DMS153 treated with DMSO at 0.1 percent for 48 hours (cell line): ENCODE measurements at regions not wholly inside any gene's neighbourhood (a gene's known extent, or its start where the extent isn't known, plus 50 kb on each side); places are given as distances from the start of the nearest gene placed in this dataset.

Source experiments
- DNase-seq: peaks from one replicate; lab custom pipeline; 2025; ENCODE audit not compliant: unreplicated experiment; lab: John Stamatoyannopoulos, UW

- no peak for DNase-seq
Observed at GRCh38 chr1:240018617-240019016, 73.1 kb upstream of the FMN2 start.

DNA sequence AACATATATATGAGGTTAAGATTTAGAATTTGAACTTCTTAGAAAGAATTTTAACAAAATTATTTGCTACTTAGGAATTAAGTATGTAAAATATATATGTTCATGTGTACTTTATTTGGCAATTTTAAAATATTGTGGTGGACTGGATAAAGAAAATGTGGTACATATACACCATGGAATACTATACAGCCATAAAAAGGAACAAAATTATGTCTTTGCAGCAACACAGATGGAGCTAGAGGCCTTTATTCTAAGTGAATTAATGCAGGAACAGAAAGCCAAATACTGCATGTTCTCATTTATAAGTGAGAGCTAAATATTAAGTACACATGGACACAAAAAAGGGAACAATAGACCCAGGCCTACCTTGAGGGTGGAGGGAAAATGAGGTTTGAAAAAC lies 72.2 kb upstream of the FMN2 start:
- no peak for DNase-seq

DNA sequence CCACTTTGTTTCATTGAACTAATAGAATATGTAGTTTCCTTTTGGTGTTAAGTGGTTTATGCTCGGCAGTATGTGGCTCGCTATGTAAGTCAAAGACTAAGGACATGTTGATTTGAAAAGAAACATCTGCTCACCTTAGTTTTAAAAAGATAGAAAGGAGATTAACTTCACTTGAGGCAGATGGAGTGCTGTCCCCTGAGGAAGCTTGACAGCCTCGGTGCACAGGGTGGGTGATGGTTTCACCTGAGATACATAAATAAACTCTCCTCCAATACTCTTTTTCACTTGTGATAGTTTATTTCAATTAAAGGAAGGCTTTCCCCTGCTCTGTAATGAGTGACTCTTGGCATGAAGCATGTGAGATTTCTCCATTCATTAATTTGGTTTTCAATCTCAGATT lies 70.8 kb upstream of the FMN2 start:
- DNase-seq: no peak

DNA sequence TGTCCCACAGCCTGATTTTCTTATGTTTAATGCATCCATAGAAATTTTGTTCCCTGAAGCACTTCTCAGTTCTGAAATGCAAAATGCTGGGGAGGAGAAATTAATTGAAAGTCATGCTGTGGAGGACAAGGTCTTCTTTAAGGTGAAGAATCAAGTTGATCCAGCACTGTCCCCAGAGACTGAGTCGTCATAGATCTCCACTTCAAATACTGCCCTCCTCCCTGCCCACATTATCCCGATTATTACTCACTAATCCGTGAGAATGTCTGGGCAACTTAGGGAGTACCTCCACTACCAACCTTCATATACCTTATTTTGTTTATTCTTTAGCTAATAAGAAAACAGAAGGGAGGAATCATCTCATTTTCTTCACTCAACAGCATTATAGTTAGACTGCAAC lies 70.0 kb upstream of the FMN2 start:
- no peak for DNase-seq

DNA sequence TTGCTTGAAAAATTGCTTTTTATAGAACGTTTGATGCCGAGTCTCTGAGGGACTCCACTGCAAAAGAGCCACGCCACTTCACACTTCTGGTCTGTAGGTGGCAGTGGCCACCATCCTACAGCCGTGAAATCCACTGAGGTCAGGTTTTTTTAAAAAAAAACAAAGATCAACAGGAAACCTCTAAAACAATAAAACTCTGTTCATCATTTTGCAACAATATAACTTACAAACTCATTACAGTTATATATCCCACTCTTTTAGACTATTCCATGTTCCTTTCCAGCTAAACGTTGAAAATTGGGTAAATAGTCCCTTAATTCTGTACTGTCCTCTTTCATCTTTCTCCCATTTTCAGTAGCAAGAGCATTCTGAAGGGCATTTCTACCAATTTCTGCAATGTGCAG lies 64.6 kb upstream of the FMN2 start:
- no peak for DNase-seq

DNA sequence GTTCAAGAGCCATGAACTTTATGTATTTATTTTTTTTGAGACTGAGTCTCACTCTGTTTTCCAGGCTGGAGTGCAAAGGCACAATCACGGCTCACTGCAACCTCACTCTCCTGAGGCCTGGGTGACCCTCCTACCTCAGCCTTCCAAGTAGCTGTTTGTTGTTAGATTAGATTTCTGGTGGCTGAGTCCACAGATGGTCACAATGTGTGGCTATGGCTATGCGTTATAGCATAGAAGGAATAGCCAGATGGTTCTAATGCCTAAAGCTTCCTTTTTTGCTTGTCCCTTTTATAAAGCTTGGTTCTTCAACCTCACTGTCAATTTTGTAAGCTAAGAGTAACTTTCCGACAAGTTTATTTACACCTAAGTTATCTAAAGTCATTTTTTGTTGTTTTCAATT lies 62.3 kb upstream of the FMN2 start:
- DNase-seq: no peak

- DNase-seq: no peak
Observed at GRCh38 chr1:240030236-240030635, 61.4 kb upstream of the FMN2 start.

- no peak for DNase-seq
Observed at GRCh38 chr1:240031009-240031408, 60.7 kb upstream of the FMN2 start.

DNA sequence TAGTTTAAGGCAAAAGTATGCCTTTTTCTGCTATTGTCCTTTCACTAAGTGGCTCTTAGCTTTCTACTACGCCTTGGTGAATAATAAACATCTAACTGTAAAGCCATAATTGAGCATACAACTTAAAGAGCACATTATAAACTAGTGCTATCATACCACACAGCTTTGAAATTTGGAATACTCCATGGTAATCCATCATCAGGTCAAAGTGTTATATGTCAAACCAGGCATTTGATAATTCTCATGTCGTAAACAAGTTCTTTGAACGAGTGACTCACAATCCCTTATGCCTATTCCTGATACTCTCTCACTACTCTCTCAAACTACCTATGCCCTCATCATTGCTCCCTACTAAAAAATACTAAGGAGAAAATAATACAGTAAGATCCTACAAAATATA lies 60.3 kb upstream of the FMN2 start:
- DNase-seq: no peak

GRCh38 chr1:240033406-240033805 lies 58.3 kb upstream of the FMN2 start:
- no peak for DNase-seq

DNA sequence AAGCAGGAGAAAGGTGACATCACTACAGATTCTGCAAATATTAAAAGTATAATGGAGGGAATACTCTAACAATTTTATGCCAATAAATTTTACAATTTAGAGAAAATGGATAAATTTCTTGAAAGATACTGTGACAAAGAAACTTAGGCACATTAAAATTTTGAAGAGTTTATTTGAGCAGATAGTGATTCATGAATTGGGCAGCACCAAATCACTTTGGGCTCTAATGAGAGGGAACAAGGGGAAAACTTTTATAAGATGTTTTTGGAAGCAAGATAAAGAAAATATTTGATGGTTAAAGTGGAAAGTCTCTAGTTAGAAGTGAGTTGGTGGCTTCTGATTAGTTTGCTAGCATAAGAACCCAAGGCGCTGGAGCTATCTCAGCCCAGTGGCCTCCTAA lies 55.2 kb upstream of the FMN2 start:
- DNase-seq: no peak
